AG10803 (cell line): ENCODE measurements at regions not wholly inside any gene's neighbourhood (a gene's known extent, or its start where the extent isn't known, plus 50 kb on each side); places are given as distances from the start of the nearest gene placed in this dataset.

Experiments
- DNase-seq: peaks from one replicate; pipeline ENCODE4 v3.0.0; 2010; ENCODE audit warnings: low read depth
- H3K4me3 ChIP-seq: 2 replicates; pipeline ENCODE4 v1.5.1; 2011; ENCODE audit warnings: mild to moderate bottlenecking, low read length, control low read depth
- CTCF ChIP-seq: conservative IDR thresholded peaks from 2 replicates; pipeline ENCODE4 v1.5.1; 2011; ENCODE audit warnings: mild to moderate bottlenecking, low read length, control low read depth, inconsistent platforms

- no peak overlapping the region for H3K4me3 ChIP-seq
- peak; percentile 1 for DNase-seq
- TF ChIP-seq CTCF, result no peak
These were observed 282.0 kb downstream of the DMRT2 start for GRCh38 chr9:1332156-1332555.

GRCh38 chr9:1335174-1335573 lies 285.0 kb downstream of the DMRT2 start:
- no peak for TF ChIP-seq CTCF
- DNase-seq, result no peak

DNA sequence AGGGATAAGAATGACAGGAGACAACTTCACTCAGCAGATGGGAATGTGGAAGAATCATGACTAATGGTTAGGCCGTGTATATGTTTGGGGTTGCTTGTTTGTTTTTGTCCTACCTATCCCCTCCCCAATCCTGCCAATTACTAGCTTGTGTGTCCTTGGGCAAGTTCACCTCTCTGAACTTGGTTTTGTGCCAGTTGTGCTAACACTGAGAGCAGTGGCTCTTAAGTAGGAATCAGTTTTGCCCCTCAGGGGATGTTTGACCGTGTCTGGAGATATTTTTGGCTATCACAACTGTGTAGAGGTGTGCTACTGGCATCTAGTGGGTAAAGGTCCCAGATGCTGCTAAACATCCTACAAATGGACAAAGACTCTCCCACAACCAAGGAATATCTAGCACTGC lies 287.0 kb downstream of the DMRT2 start:
- DNase-seq, result peak; percentile 0
- 0 out of 2 replicates have a peak, but pooled peaks have one; percentile 6 for TF ChIP-seq CTCF
- no peak overlapping the region for H3K4me3 ChIP-seq

More at GRCh38 chr9:1335174-1335573, 285.0 kb downstream of the DMRT2 start:
- no peak overlapping the region for H3K4me3 ChIP-seq

DNA sequence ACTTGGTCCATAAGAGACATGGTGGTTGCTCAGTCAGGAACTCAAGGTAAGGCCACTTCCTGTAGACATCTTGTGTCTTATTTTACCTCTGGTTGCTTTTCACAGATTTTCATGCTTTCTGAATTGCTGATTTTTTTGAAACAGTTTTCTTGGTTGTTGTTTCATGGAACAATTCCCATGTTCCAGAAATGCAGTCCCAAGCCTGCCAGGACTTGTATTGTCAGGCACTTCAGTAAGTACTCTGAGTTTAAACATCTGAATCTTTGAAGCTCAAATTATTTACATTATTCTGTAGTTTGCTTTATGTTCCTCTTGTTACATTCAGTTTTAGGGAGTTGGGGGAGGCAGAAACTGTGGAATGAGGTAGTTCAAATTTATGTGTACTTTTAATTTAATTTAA lies 290.2 kb downstream of the DMRT2 start:
- no peak overlapping the region for H3K4me3 ChIP-seq
- DNase-seq, result no peak
- no peak for TF ChIP-seq CTCF

GRCh38 chr9:1353291-1353690 lies 303.1 kb downstream of the DMRT2 start:
- no peak for DNase-seq
- H3K4me3 ChIP-seq, result no peak overlapping the region
- no peak for TF ChIP-seq CTCF

- DNase-seq, result no peak
- no peak for TF ChIP-seq CTCF
These were observed 303.9 kb downstream of the DMRT2 start for GRCh38 chr9:1354086-1354485.

GRCh38 chr9:1354606-1355005 lies 304.4 kb downstream of the DMRT2 start:
- no peak for DNase-seq

More at GRCh38 chr9:1354086-1354485, 303.9 kb downstream of the DMRT2 start:
- H3K4me3 ChIP-seq, result no peak overlapping the region

More at GRCh38 chr9:1354606-1355005, 304.4 kb downstream of the DMRT2 start:
- no peak overlapping the region for H3K4me3 ChIP-seq
- TF ChIP-seq CTCF, result no peak
